Activated CD4-positive, alpha-beta T cell treated with anti-CD3 and anti-CD28 coated beads, Interleukin-2, Interleukin-6, amounts not matched to agents 100 ng/mL and 50 ng/mL, durations not matched to agents 16 hours and 8 hours (primary cell): ENCODE measurements at regions not wholly inside any gene's neighbourhood (a gene's known extent, or its start where the extent isn't known, plus 50 kb on each side); places are given as distances from the start of the nearest gene placed in this dataset.
"Not testable (repeated sequence)": the region's sequence is repeated elsewhere in the genome, so short reads cannot be mapped to it uniquely, and the experiment has no call there.

Experiments
- DNase-seq: peaks from one replicate; pipeline ENCODE4 v3.0.0-alpha.2; 2020

DNA sequence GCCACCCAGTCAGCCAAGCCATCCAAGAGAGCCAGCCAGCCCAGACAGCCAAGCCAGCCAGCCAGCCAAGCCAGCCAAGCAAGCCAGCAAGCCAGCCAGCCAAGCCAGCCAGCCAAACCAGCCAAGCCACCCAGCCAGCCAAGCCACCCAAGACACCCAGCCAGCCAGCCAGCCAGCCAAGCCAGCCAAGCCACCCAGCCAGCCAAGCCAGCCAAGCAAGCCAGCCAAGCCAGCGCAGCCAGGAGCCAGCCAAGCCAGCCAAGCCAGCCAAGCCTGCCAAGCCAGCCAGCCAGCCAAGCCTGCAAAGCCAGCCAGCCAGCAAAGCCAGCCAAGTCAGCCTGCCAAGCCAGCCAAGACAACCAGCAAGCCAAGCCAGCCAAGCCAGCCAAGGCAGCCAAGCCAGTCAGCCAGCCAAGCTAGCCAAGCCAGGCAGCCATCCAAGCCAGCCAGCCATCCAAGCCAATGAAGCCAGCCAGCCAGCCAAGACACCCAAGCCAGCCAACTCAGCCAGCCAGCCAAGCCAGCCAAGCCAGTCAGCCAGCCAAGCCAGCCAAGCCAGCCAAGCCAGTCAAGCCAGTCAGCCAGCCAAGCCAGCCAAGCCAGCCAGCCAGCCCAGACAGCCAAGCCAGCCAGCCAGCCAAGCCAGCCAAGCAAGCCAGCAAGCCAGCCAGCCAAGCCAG lies 332.2 kb upstream of the PLGLB2 start:
- DNase-seq = not testable (repeated sequence)

- not testable (repeated sequence) for DNase-seq
Observed at GRCh38 chr2:87416266-87416592, 331.7 kb upstream of the PLGLB2 start.

DNA sequence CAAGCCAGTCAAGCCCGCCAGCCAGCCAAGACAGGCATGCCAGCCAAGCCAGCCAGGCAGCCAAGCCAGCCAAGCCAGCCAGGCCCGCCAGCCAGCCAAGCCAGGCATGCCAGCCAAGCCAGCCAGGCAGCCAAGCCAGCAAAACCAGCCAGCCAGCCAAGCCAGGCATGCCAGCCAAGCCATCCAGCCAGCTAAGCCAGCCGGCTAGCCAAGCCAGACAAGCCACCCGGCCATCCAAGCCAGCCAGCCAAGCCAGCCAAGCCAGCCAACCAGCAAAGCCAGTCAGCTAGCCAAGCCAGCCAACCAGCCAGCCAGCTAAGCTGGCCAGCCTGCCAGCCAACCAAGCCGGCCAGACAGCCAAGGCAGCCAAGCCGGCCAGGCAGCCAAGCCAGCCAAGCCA lies 330.7 kb upstream of the PLGLB2 start:
- not testable (repeated sequence) for DNase-seq

DNA sequence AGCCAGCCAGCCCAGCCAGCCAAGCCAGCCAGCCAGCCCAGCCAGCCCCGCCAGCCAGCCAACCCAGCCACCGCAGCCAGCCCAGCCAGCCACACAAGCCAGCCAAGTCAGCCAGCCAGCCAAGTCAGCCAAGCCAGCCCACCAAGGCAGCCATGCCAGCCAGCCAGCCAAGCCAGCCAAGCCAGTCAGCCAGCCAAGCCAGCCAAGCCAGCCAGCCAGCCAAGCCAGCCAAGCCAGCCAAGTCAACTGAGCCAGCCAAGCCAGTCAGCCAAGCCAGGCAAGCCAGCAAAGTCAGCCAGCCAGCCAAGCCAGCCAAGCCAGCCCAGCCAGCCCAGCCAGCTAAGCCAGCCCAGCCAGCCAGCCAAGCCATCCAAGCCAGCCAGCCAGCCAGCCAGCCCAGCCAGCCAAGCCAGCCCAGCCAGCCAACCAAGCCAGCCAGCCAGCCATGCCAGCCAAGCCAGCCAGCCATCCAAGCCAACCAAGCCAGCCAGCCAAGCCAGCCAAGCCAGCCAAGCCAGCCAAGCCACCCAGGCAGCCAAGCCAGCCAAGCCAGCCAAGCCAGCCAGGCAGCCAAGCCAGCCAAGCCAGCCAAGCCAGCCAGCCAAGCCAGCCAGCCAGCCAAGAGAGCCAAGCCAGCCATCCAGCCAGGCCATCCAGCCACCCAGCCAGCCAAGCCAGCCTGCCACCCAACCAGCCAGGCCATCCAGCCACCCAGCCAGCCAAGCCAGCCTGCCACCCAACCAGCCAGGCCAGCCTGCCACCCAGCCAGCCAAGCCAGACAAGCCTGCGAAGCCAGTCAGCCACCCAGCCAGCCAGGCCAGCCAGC lies 329.9 kb upstream of the PLGLB2 start:
- DNase-seq = not testable (repeated sequence)

DNA sequence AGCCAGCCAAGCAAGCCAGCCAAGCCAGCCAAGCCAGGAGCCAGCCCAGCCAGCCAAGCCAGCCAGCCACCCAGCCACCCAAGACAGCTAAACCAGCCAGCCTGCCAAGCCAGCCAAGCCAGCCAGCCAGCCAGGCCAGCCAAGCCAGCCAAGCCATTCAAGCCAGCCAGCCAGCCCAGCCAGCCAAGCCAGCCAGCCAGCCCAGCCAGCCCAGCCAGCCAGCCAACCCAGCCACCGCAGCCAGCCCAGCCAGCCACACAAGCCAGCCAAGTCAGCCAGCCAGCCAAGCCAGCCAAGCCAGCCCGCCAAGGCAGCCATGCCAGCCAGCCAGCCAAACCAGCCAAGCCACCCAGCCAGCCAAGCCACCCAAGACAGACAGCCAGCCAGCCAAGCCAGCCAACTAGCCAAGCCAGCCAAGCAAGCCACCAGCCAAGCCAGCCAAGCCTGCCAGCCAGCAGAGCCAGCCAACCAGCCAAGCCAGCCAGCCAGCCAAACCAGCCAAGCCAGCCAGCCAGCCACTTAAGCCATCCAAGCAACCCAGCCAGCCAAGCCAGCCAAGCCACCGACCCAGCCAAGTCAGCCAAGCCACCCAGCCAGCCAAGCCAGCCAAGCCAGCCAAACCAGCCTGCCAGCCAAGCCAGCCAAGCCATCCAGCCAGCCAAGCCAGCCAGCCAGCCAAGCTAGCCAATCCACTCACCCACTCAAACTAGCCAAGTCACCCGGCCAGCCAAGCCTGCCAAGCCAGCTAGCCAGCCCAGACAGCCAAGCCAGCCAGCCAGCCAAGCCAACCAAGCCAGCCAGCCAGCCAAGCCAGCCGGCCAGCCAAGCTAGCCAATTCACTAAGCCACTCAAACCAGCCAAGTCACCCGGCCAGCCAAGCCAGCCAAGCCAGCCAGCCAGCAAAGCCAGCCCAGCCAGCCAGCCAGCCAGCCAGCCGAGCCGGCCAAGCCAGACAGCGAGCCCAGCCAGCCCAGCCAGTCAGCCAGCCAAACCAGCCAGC lies 328.8 kb upstream of the PLGLB2 start:
- not testable (repeated sequence) for DNase-seq

- DNase-seq = not testable (repeated sequence)
Observed at GRCh38 chr2:87419980-87420379, 327.9 kb upstream of the PLGLB2 start.

- DNase-seq = not testable (repeated sequence)
Observed at GRCh38 chr2:87420954-87421353, 326.9 kb upstream of the PLGLB2 start.

DNA sequence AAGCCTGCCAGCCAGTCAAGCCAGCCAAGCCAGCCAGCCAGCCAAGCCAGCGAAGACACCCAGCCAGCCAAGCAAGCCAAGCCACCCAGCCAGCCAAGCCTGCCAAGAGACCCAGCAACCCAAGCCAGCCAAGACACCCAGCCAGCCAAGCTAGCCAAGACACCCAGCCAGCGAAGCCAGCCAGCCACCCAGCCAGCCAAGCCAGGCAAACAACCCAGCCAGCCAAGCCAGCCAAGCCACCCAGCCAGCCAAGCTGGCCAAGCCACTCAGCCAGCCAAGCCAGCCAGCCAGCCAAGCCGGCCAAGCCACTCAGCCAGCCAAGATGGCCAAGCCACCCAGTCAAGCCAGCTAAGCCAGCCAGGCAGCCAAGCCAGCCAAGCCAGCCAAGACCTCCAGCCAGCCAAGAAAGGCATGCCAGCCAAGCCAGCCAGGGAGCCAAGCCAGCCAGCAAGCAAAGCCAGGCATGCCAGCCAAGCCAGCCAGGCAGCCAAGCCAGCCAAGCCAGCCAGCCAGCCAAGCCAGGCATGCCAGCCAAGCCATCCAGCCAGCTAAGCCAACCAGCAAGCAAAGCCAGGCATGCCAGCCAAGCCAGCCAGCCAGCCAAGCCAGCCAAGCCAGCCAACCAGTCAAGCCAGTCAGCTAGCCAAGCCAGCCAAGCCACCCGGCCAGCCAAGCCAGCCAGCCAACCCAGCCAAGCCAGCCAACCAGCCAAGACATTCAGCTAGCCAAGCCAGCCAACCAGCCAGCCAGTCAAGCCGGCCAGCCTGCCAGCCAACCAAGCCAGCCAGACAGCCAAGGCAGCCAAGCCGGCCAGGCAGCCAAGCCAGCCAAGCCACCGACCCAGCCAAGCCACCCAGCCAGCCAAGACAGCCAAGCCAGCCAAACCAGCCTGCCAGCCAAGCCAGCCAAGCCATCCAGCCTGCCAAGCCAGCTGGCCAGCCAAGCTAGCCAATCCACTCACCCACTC lies 323.8 kb upstream of the PLGLB2 start:
- not testable (repeated sequence) for DNase-seq

GRCh38 chr2:87424763-87425154 lies 323.1 kb upstream of the PLGLB2 start:
- not testable (repeated sequence) for DNase-seq

DNA sequence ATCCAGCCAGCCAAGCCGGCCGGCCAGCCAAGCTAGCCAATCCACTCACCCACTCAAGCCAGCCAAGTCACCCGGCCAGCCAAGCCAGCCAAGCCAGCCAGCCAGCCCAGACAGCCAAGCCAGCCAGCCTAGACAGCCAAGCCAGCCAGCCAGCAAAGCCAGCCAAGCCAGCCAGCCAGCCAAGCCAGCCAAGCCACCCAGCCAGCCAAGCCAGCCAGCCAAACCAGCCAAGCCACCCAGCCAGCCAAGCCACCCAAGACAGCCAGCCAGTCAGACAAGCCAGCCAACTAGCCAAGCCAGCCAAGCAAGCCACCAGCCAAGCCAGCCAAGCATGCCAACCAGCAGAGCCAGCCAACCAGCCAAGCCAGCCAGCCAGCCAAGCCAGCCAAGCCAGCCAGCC lies 322.7 kb upstream of the PLGLB2 start:
- not testable (repeated sequence) for DNase-seq

DNA sequence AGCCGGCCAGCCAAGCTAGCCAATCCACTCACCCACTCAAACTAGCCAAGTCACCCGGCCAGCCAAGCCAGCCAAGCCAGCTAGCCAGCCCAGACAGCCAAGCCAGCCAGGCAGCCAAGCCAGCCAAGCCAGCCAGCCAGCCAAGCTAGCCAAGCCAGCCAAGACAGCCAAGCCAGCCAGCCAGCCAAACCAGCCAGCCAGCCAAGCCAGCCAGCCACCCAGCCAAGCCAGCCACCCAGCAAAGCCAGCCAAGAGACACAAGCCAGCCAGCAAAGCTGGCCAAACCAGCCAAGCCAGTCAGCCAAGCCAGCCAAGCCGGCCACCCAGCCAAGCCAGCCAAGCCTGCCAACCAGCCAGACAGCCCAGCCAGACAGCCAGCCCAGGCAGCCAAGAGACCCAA lies 322.2 kb upstream of the PLGLB2 start:
- DNase-seq = not testable (repeated sequence)

- not testable (repeated sequence) for DNase-seq
Observed at GRCh38 chr2:87428452-87429130, 319.3 kb upstream of the PLGLB2 start.

GRCh38 chr2:87429206-87429930 lies 318.5 kb upstream of the PLGLB2 start:
- DNase-seq = not testable (repeated sequence)

DNA sequence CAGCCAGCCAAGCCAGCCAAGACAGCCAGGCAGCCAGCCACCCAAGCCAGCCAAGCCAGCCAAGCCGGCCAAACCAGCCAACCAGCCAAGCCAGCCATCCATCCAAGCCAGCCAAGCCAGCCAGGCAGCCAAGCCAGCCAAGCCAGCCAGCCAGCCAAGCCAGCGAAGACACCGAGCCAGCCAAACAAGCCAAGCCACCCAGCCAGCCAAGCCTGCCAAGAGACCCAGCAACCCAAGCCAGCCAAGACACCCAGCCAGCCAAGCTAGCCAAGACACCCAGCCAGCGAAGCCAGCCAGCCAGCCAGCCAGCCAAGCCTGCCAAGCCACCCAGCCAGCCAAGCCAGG lies 318.0 kb upstream of the PLGLB2 start:
- DNase-seq = not testable (repeated sequence)

DNA sequence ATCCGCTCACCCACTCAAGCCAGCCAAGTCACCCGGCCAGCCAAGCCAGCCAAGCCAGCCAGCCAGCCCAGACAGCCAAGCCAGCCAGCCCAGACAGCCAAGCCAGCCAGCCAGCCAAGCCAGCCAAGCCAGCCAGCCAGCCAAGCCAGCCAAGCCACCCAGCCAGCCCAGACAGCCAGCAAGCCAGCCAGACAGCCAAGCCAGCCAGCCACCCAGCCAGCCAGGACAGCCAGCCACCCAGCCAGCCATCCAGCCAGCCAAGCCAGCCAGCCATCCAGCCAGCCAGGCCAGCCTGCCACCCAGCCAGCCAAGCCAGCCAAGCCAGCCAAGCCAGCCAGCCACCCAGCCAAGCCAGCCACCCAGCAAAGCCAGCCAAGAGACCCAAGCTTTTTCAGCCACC lies 316.8 kb upstream of the PLGLB2 start:
- not testable (repeated sequence) for DNase-seq

GRCh38 chr2:87432711-87433453 lies 315.0 kb upstream of the PLGLB2 start:
- not testable (repeated sequence) for DNase-seq

DNA sequence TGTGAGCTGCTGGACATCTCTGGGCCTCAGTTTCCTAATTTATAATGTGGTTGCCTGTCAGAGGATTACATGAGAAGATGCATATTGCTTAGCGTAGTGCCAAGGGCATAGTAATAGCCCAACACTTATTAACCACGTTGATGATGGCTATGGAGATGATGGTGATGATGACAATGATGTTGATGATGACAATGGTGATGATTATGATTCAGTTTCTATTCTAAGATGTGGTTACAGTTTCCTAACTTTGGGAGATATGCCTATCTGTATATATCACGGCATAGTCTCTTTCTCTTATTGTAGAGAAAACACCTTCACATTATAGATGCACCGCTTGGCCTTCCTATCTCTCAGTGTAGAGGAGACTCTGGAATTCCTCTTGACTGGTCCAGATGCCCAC lies 311.9 kb upstream of the PLGLB2 start:
- DNase-seq = not testable (repeated sequence)

DNA sequence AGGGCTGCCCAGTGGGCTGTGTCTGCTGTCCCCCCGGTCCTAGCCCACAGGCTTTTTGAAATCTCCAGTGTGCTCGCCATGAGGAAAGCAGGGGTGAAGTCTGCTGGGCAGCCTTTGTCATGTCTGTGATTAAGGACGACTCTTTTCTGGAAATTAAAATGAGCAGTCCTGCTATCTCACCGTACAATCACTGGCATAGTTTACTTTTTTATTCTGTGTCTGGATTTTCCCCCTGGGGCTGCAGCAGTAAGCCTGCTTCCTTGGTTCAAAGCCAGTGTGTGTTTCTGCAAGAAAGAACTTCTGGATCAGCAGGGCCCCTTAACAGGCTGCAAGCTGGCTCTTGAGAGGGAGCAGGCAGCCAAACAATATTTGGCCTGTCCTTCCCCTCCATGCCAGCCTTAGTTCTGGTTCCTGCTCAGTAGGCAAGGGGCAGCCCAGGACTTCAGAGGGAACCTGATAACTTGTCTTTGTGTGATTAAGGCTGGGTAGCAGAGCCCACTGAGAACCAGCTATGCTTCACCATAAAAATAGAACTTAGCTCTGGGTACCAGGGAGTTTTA lies 310.1 kb upstream of the PLGLB2 start:
- not testable (repeated sequence) for DNase-seq

DNA sequence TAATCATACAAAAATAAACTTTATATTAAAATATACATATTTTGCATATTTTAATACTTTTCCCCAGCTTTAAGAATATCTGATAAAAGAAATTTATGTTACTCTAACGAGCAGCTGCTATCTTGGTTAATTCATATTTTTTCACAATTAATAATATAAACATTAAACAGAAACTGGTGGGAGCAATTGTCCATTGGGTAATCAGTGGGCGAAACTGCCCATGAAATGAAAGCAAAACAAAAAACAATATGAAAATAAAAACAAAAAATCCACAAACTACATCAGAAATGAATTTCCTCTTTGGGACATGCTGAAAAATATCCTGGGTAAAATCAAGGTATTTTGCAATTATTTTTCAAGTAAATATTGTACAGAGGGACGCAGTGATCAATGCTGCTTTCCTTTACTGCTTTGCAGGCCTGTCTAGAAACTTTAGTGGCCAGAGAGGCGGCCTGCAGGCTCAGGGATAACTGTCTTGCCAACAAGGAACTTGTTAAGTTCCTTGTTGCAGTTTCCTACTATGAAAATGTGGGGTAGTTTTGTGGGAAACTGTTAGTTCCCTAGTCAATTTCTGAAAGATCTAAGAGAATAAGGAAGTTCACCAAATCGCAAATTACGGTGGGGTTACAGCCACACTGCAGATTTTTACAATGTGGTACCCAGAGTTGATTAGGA lies 309.0 kb upstream of the PLGLB2 start:
- not testable (repeated sequence) for DNase-seq
